SK-N-SH treated with all-trans-retinoic acid at 6 μM for 48 hours (cell line): ENCODE measurements at regions not wholly inside any gene's neighbourhood (a gene's known extent, or its start where the extent isn't known, plus 50 kb on each side); places are given as distances from the start of the nearest gene placed in this dataset.
"Not testable (repeated sequence)": the region's sequence is repeated elsewhere in the genome, so short reads cannot be mapped to it uniquely, and the experiment has no call there.

Experiments
- ATAC-seq: fragments of 200-7000 bp; cut with Tn5 transposase; 3 replicates; pipeline ENCODE4 v1.9.1; 2020; ENCODE audit warnings: mild to moderate bottlenecking, moderate library complexity
- ARNTL ChIP-seq: fragments of 450-650 bp; formaldehyde crosslinking; IDR thresholded peaks from 2 replicates; pipeline ENCODE4 v1.5.0; 2020; ENCODE audit warnings: low read depth, mild to moderate bottlenecking, moderate library complexity, borderline replicate concordance
- BACH2 ChIP-seq: fragments of 250-450 bp; sonication (Bioruptor Pico); IDR thresholded peaks from 2 replicates; pipeline ENCODE4 v1.9.0; 2021; ENCODE audit warnings: mild to moderate bottlenecking, borderline replicate concordance
- CREB5 ChIP-seq: fragments of 250-450 bp; sonication (Bioruptor Pico); IDR thresholded peaks from 2 replicates; pipeline ENCODE4 v1.5.1; 2020; ENCODE audit warnings: low read depth, mild to moderate bottlenecking, moderate library complexity
- CSRNP3 ChIP-seq: fragments of 250-450 bp; sonication (Bioruptor Pico); IDR thresholded peaks from 2 replicates; pipeline ENCODE4 v1.5.1; 2021; ENCODE audit warnings: mild to moderate bottlenecking, moderate library complexity
- ESRRG ChIP-seq: fragments of 250-450 bp; sonication (Bioruptor Pico); IDR thresholded peaks from 2 replicates; pipeline ENCODE4 v1.6.1; 2021; ENCODE audit warnings: mild to moderate bottlenecking
- GLIS3 ChIP-seq: fragments of 250-450 bp; sonication (Bioruptor Pico); IDR thresholded peaks from 2 replicates; pipeline ENCODE4 v1.5.0; 2020; ENCODE audit warnings: mild to moderate bottlenecking, moderate library complexity
- ISL1 ChIP-seq: fragments of 250-450 bp; sonication (Bioruptor Pico); IDR thresholded peaks from 2 replicates; pipeline ENCODE4 v2.1.2; 2022; ENCODE audit warnings: mild to moderate bottlenecking, moderate library complexity
- PATZ1 ChIP-seq: fragments of 250-450 bp; sonication (Bioruptor Pico); IDR thresholded peaks from 2 replicates; pipeline ENCODE4 v1.8.0; 2020; ENCODE audit warnings: mild to moderate bottlenecking, moderate library complexity, borderline replicate concordance
- POU6F1 ChIP-seq: fragments of 250-450 bp; sonication (Bioruptor Pico); IDR thresholded peaks from 2 replicates; pipeline ENCODE4 v1.8.0; 2021; ENCODE audit warnings: low read depth, mild to moderate bottlenecking, moderate library complexity, borderline replicate concordance
- PPARA ChIP-seq: fragments of 250-450 bp; sonication (Bioruptor Pico); IDR thresholded peaks from 2 replicates; pipeline ENCODE4 v1.5.0; 2020; ENCODE audit warnings: mild to moderate bottlenecking, borderline replicate concordance
- SNAI2 ChIP-seq: fragments of 250-450 bp; sonication (Bioruptor Pico); IDR thresholded peaks from 2 replicates; pipeline ENCODE4 v1.5.0; 2020; ENCODE audit warnings: mild to moderate bottlenecking, moderate library complexity
- TCF4 ChIP-seq: fragments of 250-450 bp; sonication (Bioruptor Pico); IDR thresholded peaks from 2 replicates; pipeline ENCODE4 v1.8.0; 2021; ENCODE audit warnings: mild to moderate bottlenecking, moderate library complexity, borderline replicate concordance
- TOX ChIP-seq: fragments of 250-450 bp; sonication (Bioruptor Pico); IDR thresholded peaks from 2 replicates; pipeline ENCODE4 v1.8.0; 2021; ENCODE audit warnings: mild to moderate bottlenecking, moderate library complexity, borderline replicate concordance
- TSHZ2 ChIP-seq: fragments of 250-450 bp; sonication (Bioruptor Pico); IDR thresholded peaks from 2 replicates; pipeline ENCODE4 v1.5.0; 2020; ENCODE audit warnings: mild to moderate bottlenecking, moderate library complexity
- ZC3H10 ChIP-seq: fragments of 250-450 bp; sonication (Bioruptor Pico); IDR thresholded peaks from 2 replicates; pipeline ENCODE4 v1.5.1; 2021; ENCODE audit warnings: mild to moderate bottlenecking, moderate library complexity
- ZFP3 ChIP-seq: fragments of 250-450 bp; sonication (Bioruptor Pico); IDR thresholded peaks from 2 replicates; pipeline ENCODE4 v1.5.0; 2020; ENCODE audit warnings: mild to moderate bottlenecking, moderate library complexity
- ZFP30 ChIP-seq: fragments of 450-650 bp; formaldehyde crosslinking; IDR thresholded peaks from 2 replicates; pipeline ENCODE4 v1.5.0; 2022; ENCODE audit warnings: mild to moderate bottlenecking, moderate library complexity
- ZNF565 ChIP-seq: fragments of 450-650 bp; formaldehyde crosslinking; conservative IDR thresholded peaks from 2 replicates; pipeline ENCODE4 v1.5.0; 2020; ENCODE audit warnings: low read depth, mild to moderate bottlenecking, moderate library complexity
- ZNF70 ChIP-seq: fragments of 450-650 bp; formaldehyde crosslinking; IDR thresholded peaks from 2 replicates; pipeline ENCODE4 v1.5.0; 2020; ENCODE audit warnings: mild to moderate bottlenecking, moderate library complexity
- ZNF8 ChIP-seq: fragments of 450-650 bp; formaldehyde crosslinking; IDR thresholded peaks from 2 replicates; pipeline ENCODE4 v1.5.0; 2020; ENCODE audit warnings: mild to moderate bottlenecking, moderate library complexity

GRCh38 chr15:79501086-79501485 lies 69.0 kb downstream of the MINAR1 start (continued):
- no peak for TF ChIP-seq PATZ1
- no peak for TF ChIP-seq ZC3H10 (CRISPR knock-in tag)
- TF ChIP-seq ZFP3 (CRISPR knock-in tag): no peak
- no peak for TF ChIP-seq SNAI2 (CRISPR knock-in tag)
- no peak for TF ChIP-seq ISL1 (CRISPR knock-in tag)

- no peak for ATAC-seq
- TF ChIP-seq BACH2 (CRISPR knock-in tag) (no peak), POU6F1 (CRISPR knock-in tag) (no peak), ZNF70 (CRISPR knock-in tag) (no peak), TCF4 (CRISPR knock-in tag) (no peak), TSHZ2 (CRISPR knock-in tag) (no peak), PATZ1 (no peak), ZFP30 (CRISPR knock-in tag) (no peak), CREB5 (no peak), PPARA (CRISPR knock-in tag) (no peak), ESRRG (CRISPR knock-in tag) (no peak), TOX (no peak), GLIS3 (CRISPR knock-in tag) (no peak), ZNF8 (no peak), CSRNP3 (CRISPR knock-in tag) (no peak), ZFP3 (CRISPR knock-in tag) (no peak), ARNTL (no peak), ZNF565 (CRISPR knock-in tag) (no peak)
These were observed 73.8 kb downstream of the MINAR1 start for GRCh38 chr15:79505956-79506355.

GRCh38 chr15:79512844-79513243 lies 80.7 kb downstream of the MINAR1 start:
- ATAC-seq: not testable (repeated sequence)
